Loucy (cell line): ENCODE measurements at regions not wholly inside any gene's neighbourhood (a gene's known extent, or its start where the extent isn't known, plus 50 kb on each side); places are given as distances from the start of the nearest gene placed in this dataset.

Experiments
- H2AFZ ChIP-seq: fragments of 200-600 bp; sonication (generic); 2 replicates; pipeline ENCODE4 v1.6.0; 2016; ENCODE audit warnings: antibody characterized with exemption, mild to moderate bottlenecking, low read length, moderate library complexity
- H3F3A ChIP-seq: fragments of 200-600 bp; 2 replicates; pipeline ENCODE4 v1.6.0; 2016; ENCODE audit warnings: antibody characterized with exemption, low read depth, mild to moderate bottlenecking
- H3K27me3 ChIP-seq: fragments of 200-600 bp; sonication (generic); 2 replicates; pipeline ENCODE4 v1.6.1; 2014; ENCODE audit warnings: low read length, mild to moderate bottlenecking; ENCODE audit not compliant: insufficient read depth, poor library complexity, severe bottlenecking
- H3K36me3 ChIP-seq: fragments of 200-600 bp; sonication (generic); 2 replicates; pipeline ENCODE4 v1.6.1; 2016; ENCODE audit warnings: low read length; ENCODE audit not compliant: insufficient read depth
- H3K4me1 ChIP-seq: fragments of 200-600 bp; sonication (generic); 2 replicates; pipeline ENCODE4 v1.5.1; 2014; ENCODE audit warnings: low read length, mild to moderate bottlenecking; ENCODE audit not compliant: insufficient read depth, poor library complexity, severe bottlenecking
- H3K4me2 ChIP-seq: fragments of 200-600 bp; sonication (generic); 2 replicates; pipeline ENCODE4 v1.6.0; 2014; ENCODE audit warnings: antibody characterized with exemption, low read length, low read depth, mild to moderate bottlenecking; ENCODE audit not compliant: poor library complexity, severe bottlenecking
- H3K4me3 ChIP-seq: fragments of 200-600 bp; sonication (generic); 2 replicates; pipeline ENCODE4 v1.5.1; 2014; ENCODE audit warnings: low read length, mild to moderate bottlenecking, mixed read lengths; ENCODE audit not compliant: poor library complexity, severe bottlenecking
- H3K79me2 ChIP-seq: fragments of 200-600 bp; sonication (generic); 2 replicates; pipeline ENCODE4 v1.6.1; 2014; ENCODE audit warnings: low read length; ENCODE audit not compliant: insufficient read depth
- H3K9ac ChIP-seq: fragments of 200-600 bp; sonication (generic); 2 replicates; pipeline ENCODE4 v1.6.0; 2014; ENCODE audit warnings: mild to moderate bottlenecking, low read depth, low read length, moderate library complexity; ENCODE audit not compliant: poor library complexity, severe bottlenecking
- H3K9me2 ChIP-seq: fragments of 200-600 bp; sonication (generic); replicated peaks from 2 replicates; pipeline ENCODE4 v1.6.1; 2016; ENCODE audit warnings: low read depth, low read length, mixed read lengths
- H3K9me3 ChIP-seq: fragments of 200-600 bp; sonication (generic); 2 replicates; pipeline ENCODE4 v1.6.1; 2014; ENCODE audit warnings: mild to moderate bottlenecking, antibody characterized with exemption, low read length, low read depth; ENCODE audit not compliant: insufficient read depth
- H4K20me1 ChIP-seq: fragments of 200-600 bp; sonication (generic); 2 replicates; pipeline ENCODE4 v1.6.0; 2014; ENCODE audit warnings: antibody characterized with exemption, low read length, mild to moderate bottlenecking; ENCODE audit not compliant: insufficient read depth, poor library complexity, severe bottlenecking
- CTCF ChIP-seq: fragments of 200-600 bp; sonication (generic); conservative IDR thresholded peaks from 2 replicates; pipeline ENCODE4 v1.5.1; 2014; ENCODE audit warnings: mild to moderate bottlenecking, antibody characterized with exemption, low read length
- EZH2phosphoT487 ChIP-seq: fragments of 200-600 bp; IDR thresholded peaks from 2 replicates; pipeline ENCODE4 v1.6.1; 2018; ENCODE audit warnings: antibody characterized with exemption, mild to moderate bottlenecking, moderate library complexity, borderline replicate concordance

- TF ChIP-seq CTCF = no peak
- TF ChIP-seq EZH2phosphoT487 = no peak
- H3F3A ChIP-seq = no peaks in the 10 kb centered on the region
- no peak overlapping the region for H3K4me2 ChIP-seq
- H4K20me1 ChIP-seq = no peaks in the 10 kb centered on the region
- H3K79me2 ChIP-seq = no peaks in the 10 kb centered on the region
- H2AFZ ChIP-seq = no peak overlapping the region
- H3K4me3 ChIP-seq = no peak overlapping the region
- no peaks in the 10 kb centered on the region for H3K36me3 ChIP-seq
- no peaks in the 10 kb centered on the region for H3K9me2 ChIP-seq
- H3K4me1 ChIP-seq = no peaks in the 10 kb centered on the region
- no peak overlapping the region for H3K9ac ChIP-seq
- H3K27me3 ChIP-seq = no peaks in the 10 kb centered on the region
- H3K9me3 ChIP-seq = no peaks in the 10 kb centered on the region
These were observed 662.4 kb downstream of the EPHA7 start for GRCh38 chr6:92756912-92757311.

DNA sequence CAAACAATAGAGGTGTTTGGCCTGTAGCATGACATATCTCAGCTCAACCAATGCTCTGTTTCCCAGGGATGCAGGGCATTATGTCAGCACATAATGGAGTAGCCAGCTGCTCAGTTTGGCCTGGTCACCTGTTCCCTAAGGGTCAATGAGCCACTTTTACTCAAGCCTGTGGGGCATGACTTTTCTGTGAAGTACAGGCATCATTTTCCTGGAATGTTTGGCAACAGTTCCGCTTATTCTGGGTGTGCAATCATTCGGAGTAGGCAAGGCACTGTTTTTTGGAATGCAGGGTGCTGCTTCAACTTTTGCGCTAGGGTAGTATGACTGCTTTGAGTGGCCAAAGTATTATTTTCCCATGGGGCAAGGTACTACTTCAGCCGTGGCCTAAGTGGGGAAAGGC lies 665.4 kb downstream of the EPHA7 start:
- Histone ChIP-seq H3K9me2 (no peaks in the 10 kb centered on the region), H3K9me3 (no peaks in the 10 kb centered on the region), H3K36me3 (no peaks in the 10 kb centered on the region), H3F3A (no peaks in the 10 kb centered on the region), H3K79me2 (no peaks in the 10 kb centered on the region), H3K4me3 (no peak overlapping the region), H3K4me1 (no peaks in the 10 kb centered on the region), H3K9ac (no peak overlapping the region), H4K20me1 (no peaks in the 10 kb centered on the region), H2AFZ (no peak overlapping the region), H3K27me3 (no peaks in the 10 kb centered on the region), H3K4me2 (no peak overlapping the region)
- TF ChIP-seq EZH2phosphoT487 = no peak
- TF ChIP-seq CTCF = no peak

DNA sequence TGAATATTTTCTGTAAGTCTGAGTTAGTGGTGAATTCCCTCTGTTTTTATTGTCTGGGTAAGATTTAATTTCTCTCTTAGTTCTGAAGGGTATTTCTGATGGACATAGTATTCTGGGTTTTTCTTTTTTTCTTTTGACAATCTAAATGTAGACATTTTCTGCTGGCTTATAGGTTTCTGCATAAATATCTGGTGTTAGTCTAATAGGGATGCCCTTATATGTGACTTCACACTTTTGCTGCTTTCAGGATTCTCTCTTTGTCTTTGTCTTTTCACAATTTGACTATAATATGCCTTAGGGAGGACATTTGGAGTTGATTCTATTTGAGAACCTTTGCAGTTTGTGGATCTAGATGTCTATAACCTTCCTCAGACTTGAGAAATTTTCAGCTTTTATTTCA lies 667.2 kb downstream of the EPHA7 start:
- H3F3A ChIP-seq = no peaks in the 10 kb centered on the region
- H3K9me2 ChIP-seq = no peaks in the 10 kb centered on the region
- TF ChIP-seq CTCF (no peak), EZH2phosphoT487 (no peak)
- H3K79me2 ChIP-seq = no peaks in the 10 kb centered on the region
- no peak overlapping the region for H2AFZ ChIP-seq
- H3K9me3 ChIP-seq = no peaks in the 10 kb centered on the region
- no peak overlapping the region for H3K4me3 ChIP-seq
- H3K27me3 ChIP-seq = no peaks in the 10 kb centered on the region
- H4K20me1 ChIP-seq = no peaks in the 10 kb centered on the region
- no peak overlapping the region for H3K4me2 ChIP-seq
- no peaks in the 10 kb centered on the region for H3K4me1 ChIP-seq
- H3K9ac ChIP-seq = no peak overlapping the region
- no peaks in the 10 kb centered on the region for H3K36me3 ChIP-seq
